IPS-NIHi7 (cell line): ENCODE measurements at regions not wholly inside any gene's neighbourhood (a gene's known extent, or its start where the extent isn't known, plus 50 kb on each side); places are given as distances from the start of the nearest gene placed in this dataset.

Experiments used
- DNase-seq: peaks from one replicate; pipeline ENCODE4 v3.0.0; 2012; ENCODE audit warnings: mixed read lengths; ENCODE audit errors: extremely low spot score

DNA sequence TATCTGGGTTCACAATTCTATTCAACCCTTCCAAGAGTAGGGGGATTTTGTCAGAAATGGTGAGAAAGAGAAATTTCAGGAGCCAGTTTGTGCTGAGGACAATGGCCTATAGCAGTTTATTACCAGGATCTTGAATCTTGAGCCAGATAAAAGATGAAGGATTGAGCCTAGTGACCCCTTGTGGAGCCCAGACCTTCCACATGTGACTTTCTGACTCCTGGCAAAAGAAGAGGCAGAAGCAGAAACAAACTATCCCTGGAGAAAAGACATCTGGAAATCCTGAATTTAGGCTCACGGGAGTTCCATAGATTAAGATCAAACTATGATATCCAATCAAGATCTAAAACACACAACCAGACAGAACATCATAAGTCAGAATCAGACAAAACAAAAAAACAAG is 60.9 kb upstream of the CHRM2 start:
- DNase-seq: peak; percentile 26

- no peak for DNase-seq
Observed at GRCh38 chr7:136803028-136803427, 65.4 kb upstream of the CHRM2 start.

- no peak for DNase-seq
Observed at GRCh38 chr7:136783934-136784333, 84.5 kb upstream of the CHRM2 start.

DNA sequence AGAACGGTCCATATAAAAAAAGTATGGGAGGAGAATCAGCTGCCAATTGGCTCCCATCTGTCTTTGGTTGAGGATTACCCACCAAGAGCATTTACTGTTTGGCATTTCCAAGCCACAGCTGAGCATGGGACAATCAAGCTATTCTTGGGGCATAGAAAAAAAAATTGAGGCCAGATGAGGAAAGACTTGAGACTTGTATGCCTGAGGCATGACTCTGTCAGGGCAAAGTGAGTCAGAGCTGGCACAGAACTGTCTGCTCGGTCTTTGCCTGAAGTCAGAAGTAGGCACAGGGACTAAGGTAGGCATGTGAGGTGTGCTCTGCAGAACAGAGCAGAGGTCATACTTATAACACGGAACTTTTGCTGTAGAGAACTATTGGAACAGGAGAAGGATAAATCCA is 126.5 kb upstream of the CHRM2 start:
- no peak for DNase-seq

DNA sequence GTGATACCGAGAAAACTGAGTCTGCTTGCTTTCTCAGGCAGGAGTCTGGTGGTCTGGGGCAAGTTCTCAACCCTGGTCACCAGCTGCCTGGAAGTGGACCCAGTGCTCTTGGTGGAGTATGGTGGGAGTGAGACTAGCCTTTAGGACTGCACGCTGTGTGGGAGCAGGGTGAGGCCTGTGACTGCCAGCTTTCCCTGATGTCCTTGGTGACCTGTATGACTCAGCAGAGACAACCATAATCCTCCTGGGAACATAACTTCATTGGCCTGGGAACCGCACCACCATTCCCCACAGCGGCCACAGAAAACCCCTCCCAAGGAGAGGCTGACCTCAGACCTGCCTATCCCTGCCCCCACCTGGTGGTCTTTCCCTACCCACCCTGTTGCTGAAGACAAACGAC is 139.5 kb upstream of the CHRM2 start:
- DNase-seq: no peak

DNA sequence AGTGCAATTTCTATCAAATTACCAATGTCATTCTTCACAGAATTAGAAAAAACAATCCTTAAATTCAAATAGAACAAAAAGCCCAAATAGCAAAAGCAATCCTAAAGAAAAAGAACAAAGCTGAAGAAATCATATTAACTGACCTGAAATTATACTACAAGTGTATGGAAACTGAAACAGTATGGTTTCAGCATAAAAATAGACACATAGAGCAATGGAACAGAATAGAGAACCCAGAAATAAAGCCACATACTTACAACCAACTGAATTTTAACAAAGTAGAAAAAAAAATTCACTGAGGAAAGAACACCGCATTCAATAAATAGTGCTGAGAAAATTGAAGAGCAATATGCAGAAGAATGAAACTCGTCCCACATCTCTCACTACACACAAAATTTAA is 142.0 kb upstream of the CHRM2 start:
- no peak for DNase-seq

DNA sequence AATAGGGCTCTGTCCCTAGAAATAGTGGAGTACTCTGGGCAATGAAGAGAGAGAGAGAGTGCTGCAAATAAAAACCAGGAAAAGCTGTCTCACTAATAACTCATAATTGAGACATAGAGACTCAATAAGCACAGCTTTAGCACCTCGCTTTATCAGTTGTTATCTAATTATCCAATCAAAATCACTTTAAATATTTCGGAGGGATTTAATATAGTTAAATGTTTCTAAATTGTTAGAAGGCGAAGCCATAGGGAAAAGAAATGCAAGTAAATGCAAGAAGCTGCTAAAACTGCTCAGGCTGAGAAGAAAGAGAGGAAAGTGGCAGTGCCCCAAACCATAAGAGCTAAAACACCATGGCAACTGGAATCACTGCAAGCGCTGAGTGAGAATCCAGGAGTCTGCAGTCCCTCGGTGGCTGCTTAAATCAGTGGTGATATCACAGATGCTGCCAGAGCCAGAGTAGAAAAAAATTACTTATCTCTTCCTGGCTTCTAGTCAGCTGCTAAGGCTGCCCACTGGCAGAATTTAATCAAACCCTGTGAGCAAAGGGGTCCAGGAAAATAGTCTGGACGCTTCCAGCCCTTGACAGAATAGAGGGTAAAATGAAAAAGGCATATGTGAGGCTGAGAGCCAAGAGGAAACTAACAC is 150.4 kb upstream of the CHRM2 start:
- DNase-seq: no peak

GRCh38 chr7:136714062-136714461 is 154.4 kb upstream of the CHRM2 start:
- no peak for DNase-seq

DNA sequence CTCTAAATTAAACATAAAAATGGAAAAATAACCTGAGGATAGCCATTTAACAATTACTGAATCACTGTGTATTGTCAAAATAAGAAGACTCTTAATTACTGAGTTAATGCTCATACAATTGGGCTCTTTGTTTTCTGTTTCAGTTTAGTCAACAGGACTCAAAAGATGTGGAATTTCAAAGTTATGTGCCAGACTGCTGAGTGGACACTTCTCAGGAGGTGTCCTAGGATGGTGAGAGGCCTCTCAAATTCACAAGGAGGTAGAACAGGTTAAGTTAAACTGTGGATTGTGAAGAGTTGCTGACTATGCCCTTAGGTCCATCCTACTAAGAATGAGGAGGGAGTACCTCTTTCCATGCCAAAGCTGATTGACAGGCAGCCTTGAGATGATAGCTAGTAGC is 157.7 kb upstream of the CHRM2 start:
- no peak for DNase-seq

DNA sequence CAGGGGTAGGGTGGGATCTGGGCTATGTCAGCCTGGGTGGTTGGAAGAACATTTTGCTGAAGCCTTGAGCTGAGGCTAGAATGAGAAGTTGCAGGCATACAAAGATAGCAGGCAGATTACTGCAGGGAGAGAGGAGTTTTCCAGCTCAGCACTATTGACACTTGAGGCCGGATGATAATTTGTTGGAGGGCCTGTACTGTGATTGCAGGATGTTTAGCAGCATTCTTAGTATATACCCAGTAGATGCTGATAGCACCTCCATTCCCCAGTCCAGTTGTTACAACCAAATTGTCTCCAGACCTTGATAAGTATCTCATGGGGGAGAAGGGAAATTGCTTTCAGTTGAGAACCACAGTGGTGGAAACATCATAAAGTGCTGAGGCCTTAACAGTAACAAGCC is 158.6 kb upstream of the CHRM2 start:
- DNase-seq: no peak

DNA sequence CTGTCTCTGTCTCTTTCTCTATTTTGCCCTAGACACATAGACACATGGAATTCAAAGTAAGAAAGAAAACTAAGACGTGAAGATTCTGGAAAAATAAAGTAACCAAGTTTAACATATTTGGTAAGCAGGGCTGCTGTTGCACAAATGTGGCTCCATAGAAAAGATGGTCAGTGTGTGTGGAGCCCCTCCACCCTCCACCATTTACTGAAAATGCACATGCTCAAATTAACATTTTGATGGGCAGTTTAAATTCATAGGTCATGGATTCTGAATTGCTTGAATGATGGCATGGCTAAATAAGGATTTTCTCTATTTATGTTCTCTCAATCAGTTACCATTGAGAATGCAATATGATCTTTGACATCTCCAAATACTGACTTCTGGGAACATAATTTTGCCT is 165.5 kb upstream of the CHRM2 start:
- no peak for DNase-seq

- DNase-seq: no peak
Observed at GRCh38 chr7:136698977-136699376, 169.5 kb upstream of the CHRM2 start.

DNA sequence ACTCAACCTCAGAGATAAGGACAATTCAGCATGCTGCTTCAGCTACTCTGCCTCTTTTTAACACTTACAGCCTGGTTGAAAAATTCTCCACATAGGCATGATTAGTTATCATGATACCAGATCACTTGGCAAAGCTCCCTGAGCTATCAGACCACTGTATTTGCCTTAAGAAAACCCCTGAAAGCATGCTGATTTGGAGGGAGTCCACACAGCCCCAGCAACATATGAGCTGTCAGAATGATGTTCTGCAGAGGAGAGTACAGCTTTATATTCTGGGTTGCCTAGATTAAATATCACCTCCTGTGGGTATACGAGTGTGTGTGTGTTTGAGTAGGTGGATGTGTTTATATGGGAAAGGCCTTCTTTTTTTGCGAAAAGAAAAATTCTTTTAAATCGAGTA is 170.2 kb upstream of the CHRM2 start:
- DNase-seq: no peak

DNA sequence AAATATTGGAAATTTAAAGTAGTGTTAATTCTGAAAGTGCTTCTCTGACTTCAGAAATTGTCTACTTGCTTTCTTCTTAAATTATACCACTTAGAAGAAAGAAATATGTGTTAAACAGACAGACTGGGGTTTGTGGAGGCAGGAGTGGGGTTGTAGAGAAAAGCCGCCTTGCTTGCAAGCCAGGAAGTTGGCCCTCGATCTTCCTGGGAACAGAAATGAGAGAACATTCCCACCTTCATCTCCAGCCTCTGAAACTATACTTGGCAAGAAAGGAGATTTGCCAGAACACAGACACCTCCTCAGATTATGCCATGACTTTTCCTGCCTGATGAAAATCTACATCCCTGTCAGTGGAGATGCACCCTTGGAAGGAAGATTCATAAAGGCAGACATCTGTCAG is 171.2 kb upstream of the CHRM2 start:
- DNase-seq: no peak

- no peak for DNase-seq
Observed at GRCh38 chr7:136693166-136694119, 175.0 kb upstream of the CHRM2 start.

DNA sequence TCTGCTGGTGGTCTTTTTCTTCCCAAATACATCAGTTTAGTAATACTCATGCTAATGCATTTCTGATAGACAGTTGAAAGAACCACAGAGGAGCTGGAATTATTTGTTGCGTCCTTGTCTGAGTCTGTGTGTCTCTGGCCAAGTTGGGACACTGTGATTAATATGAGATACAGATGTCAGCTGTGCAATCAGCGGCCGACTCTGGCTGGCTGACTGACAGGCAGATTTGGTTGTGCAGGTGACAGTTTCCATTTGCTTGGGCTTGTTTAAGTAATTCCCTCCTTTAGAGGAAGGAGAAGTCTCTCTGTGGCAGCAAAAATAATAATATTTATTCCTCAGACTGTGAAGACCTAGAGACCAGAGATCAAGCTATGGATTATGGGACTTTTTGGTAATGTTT is 176.2 kb upstream of the CHRM2 start:
- DNase-seq: no peak

GRCh38 chr7:136688601-136689000 is 179.9 kb upstream of the CHRM2 start:
- no peak for DNase-seq

GRCh38 chr7:136687693-136688322 is 180.6 kb upstream of the CHRM2 start:
- DNase-seq: peak; percentile 23

DNA sequence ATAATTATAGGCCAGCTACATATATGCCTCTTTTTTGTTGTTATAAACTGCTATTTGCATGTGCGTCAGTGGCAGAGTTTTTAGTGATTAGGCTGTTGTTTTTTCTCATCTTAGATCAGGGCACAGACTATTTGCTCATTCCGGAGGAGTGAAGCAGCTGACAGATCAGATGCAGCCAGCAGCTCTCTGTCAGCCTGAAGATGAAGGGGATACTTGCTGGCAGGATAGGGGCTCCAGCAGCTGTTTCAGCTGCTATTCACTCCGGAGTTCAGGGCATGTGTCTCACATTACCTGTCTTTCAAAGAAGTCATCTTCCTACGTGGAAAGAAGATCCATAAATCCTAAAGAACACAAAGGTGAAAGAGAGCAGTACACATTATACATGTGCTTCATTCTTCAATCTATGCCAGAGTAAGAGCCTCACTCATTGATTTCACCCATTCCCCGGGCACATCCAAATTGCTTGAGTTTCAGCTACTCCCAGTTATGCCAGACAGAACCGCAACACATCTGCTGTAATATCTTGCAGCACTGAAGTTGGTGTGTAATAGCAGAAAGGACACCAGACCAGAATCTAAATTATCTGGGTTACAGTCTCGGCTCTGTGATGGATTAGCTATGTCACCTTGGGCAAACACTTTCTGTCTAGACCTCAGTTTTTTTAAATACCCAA is 182.8 kb upstream of the CHRM2 start:
- DNase-seq: no peak

DNA sequence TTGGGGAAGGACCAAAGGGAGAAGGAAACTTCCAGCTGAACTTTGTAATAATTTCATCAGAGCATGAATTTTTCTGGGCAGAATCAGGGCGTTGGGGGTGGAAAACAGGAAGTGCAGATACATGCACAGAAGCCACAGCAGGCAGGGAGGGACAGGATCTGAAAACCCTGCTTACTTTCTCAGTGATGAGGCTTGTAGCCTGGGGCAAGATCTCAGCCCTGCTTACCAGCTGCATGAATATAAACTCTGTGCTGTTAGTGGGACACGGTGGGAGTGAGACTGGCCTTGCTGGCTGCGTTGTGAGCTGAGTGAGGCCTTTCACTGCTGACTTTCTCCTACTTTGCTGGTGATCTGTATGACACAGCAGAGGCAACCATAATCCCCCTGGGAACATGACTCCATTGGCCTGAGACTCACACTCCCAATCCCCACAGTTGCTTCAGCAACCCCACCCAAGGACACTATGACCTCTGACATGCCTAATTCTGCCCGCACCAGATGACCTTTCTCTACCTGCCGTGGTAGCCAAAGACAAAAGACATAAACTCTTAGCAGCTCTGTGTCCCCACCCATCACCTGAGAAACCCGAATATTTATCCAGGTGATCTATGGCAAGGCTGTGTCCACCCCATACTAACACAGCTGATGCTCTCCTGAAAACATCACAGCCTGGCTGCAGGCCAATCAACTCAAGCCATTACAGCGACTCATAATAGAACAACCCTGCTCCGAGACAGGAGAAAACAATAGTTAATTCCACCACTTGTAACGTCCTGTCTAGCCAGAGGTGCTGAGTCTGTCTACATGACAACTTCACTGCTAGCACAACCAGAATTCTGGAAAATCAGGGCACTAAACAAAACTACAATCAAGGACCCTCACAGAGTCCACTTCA is 190.7 kb upstream of the CHRM2 start:
- DNase-seq: no peak

DNA sequence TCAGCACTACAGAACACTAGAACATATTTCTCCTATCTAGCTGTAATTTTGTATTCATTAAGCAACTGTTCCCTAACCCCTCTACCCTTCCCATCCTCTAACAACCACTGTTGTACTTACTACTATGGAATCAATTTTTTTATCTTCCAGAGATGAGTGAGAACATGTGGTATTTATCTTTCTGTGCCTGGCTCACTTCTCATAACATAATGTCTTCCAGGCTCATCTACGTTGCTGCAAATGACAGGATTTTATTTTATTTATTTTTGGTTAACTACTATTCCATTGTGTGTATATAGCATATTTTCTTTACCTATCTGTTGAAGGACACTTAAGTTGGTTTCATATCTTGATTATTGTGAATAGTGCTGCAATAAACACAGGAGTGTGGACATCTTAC is 200.9 kb upstream of the CHRM2 start:
- DNase-seq: no peak
